VCaP (cell line): ENCODE measurements at regions not wholly inside any gene's neighbourhood (a gene's known extent, or its start where the extent isn't known, plus 50 kb on each side); places are given as distances from the start of the nearest gene placed in this dataset.

ENCODE experiments used
- H3K27ac ChIP-seq: fragments of 450-650 bp; 2 replicates; pipeline ENCODE4 v1.5.1; 2017
- TF ChIP-seq, protein P1 (sequence below): fragments of 450-650 bp; conservative IDR thresholded peaks from 2 replicates; pipeline ENCODE4 v1.5.1; 2017; ENCODE audit warnings: mild to moderate bottlenecking, moderate library complexity

DNA sequence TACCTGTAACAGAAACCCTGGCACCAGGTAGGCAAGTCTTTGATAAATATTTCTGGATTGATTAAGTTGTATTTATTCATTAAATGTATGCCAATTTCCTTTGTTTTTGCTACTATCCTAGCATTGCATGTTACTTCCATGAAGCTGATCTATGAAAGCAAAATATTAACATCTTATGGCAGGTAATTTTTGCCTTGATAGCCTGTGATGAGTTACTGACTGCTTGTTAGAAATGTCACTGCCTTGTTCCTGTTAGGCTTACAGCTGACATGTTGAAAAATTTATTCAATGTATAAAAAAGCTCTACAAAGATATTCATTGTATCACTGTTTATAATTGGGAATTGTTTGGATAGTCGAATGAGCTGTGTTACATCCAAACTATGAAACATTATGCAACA, 830.1 kb downstream of the TUSC7 start:
- H3K27ac ChIP-seq, result no peak overlapping the region
- TF ChIP-seq, protein P1, sequence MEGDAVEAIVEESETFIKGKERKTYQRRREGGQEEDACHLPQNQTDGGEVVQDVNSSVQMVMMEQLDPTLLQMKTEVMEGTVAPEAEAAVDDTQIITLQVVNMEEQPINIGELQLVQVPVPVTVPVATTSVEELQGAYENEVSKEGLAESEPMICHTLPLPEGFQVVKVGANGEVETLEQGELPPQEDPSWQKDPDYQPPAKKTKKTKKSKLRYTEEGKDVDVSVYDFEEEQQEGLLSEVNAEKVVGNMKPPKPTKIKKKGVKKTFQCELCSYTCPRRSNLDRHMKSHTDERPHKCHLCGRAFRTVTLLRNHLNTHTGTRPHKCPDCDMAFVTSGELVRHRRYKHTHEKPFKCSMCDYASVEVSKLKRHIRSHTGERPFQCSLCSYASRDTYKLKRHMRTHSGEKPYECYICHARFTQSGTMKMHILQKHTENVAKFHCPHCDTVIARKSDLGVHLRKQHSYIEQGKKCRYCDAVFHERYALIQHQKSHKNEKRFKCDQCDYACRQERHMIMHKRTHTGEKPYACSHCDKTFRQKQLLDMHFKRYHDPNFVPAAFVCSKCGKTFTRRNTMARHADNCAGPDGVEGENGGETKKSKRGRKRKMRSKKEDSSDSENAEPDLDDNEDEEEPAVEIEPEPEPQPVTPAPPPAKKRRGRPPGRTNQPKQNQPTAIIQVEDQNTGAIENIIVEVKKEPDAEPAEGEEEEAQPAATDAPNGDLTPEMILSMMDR, result no peak

GRCh38 chr3:117540597-117540996, 831.0 kb downstream of the TUSC7 start:
- TF ChIP-seq, protein P1, result no peak
- no peak overlapping the region for H3K27ac ChIP-seq

DNA sequence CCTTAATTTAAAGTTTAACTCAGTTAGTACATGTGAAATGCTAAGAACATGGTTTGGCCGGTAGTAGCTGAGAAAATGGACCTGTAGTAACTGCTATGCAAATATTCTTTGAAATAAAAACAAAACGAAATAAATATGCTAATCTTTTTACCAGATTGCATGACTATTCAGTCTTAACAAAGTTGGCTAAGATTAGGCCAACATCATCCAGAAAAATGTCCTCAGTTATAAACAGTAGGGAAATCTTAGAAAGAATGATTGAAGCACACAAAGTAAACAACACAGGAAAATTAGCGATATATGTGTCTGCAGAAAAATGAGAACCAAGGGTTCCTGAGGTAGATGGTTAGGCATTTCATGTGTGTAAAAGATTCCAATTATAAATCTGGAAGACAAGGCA, 832.1 kb downstream of the TUSC7 start:
- no peak overlapping the region for H3K27ac ChIP-seq
- TF ChIP-seq, protein P1, result no peak

GRCh38 chr3:117543521-117543920, 833.9 kb downstream of the TUSC7 start:
- TF ChIP-seq, protein P1, result no peak

DNA sequence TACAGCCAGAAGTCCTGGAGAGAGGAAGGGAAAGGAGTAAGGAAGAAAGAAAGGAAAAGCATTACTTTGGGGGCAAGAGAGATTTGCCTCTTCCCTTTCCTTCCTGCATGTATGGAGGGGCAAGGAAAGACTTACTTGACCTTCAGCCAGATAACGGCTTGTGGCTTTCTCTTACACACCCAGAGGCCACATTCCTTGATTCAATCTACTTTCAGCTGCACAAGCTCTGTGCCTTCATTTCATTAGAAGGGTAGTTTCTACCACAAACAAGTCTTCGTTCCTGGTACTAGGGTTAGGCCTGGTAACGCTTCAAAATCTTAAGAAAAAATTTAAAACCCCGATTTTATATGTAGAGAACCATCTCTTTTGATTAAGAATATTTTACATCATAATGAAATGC, 835.9 kb downstream of the TUSC7 start:
- H3K27ac ChIP-seq, result no peak overlapping the region
- TF ChIP-seq, protein P1, result no peak

More at GRCh38 chr3:117543521-117543920, 833.9 kb downstream of the TUSC7 start:
- H3K27ac ChIP-seq, result no peak overlapping the region

DNA sequence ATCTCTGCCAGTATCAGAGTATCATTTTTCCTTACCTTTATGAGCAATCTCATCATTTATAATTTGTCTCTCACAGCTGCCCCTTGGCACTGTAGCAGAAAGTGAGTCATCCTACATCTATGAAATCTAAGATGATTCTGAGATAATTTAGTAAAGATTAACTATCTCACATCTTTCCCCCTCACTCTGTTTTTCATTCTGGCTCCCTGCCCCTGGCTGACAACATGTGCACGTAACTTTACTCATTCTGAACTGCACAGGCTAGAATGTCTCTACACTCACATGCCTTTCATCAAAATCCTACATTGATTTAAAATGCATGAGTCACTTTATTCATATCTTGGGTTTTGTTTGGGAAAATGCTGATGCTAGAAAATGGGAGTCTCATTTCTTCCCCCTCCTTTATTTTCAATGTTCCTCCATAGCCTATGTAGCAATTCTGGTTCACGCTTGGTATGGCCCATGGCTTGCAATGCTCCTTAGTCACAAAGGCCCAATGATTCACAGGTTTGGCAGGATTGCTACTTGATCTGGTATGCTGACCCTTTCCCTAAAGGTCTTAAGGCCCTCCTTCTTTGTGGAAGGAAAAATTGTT, 838.5 kb downstream of the TUSC7 start:
- TF ChIP-seq, protein P1, result no peak

DNA sequence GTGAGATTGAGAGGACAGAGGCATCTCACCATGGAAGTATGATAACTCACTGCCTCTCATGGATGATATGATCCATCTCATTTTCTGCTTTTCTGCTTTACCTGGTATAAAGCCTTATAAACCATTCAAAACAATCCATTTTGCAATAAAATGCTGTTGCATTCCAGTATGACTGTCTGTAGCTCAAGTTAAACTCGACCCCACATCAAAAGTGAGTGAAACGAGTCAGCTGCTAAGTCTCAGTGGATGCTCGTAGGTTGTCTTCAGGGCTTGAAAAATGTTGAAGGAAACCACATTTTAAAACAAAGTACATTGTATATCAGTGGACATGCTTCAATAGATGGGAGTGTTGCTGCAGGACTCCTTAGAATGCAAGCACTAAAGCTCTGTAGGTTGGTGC, 839.0 kb downstream of the TUSC7 start:
- H3K27ac ChIP-seq, result peak overlapping the region; percentile 46

More for the DNA sequence above, 838.5 kb downstream of the TUSC7 start:
- H3K27ac ChIP-seq, result peak overlapping the region; percentile 46

More for the DNA sequence above, 839.0 kb downstream of the TUSC7 start:
- TF ChIP-seq, protein P1, result no peak
